ENCODE measurements at regions not wholly inside any gene's neighbourhood (a gene's known extent, or its start where the extent isn't known, plus 50 kb on each side); places are given as distances from the start of the nearest gene placed in this dataset.

DNA sequence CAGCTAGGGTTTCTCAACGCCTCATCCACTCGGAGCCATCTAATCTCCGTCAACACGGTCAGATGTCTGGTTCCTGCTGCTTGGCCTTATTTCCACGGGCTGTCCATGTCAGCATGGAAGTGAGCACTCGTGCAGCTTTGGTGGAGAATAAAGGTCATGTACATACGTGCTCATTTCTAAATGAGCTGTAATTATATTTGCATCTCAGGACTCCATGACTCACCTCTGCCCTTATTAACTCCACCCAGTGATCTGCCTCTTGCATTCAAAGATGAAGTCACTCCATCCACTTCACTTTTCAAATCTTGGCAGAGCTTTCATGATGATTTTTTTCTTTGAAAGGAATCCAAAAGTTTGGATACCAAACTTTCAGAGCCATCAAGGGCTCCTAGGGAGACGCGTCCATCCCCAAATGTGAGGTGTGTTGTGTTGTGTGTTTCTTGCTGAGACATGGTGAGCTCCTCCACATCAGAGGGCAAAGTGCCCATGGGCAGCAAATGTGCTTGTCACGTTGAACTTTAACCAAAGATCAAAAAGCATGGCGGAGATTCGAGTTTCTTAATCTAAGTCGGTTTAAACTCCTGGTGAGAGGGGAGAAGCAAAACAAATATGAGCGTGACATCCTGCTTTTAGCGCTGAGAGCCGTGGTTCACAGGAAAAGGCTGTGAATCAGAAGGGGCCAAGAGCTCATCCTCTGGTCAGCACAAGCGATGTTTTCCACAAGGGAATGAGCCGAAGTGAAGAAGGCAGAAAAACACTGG, 68.6 kb upstream of the ERRFI1 start:
- no peak for DNase-seq (ENCODE audit: low spot score, unreplicated experiment)
- TF ChIP-seq, protein P1, sequence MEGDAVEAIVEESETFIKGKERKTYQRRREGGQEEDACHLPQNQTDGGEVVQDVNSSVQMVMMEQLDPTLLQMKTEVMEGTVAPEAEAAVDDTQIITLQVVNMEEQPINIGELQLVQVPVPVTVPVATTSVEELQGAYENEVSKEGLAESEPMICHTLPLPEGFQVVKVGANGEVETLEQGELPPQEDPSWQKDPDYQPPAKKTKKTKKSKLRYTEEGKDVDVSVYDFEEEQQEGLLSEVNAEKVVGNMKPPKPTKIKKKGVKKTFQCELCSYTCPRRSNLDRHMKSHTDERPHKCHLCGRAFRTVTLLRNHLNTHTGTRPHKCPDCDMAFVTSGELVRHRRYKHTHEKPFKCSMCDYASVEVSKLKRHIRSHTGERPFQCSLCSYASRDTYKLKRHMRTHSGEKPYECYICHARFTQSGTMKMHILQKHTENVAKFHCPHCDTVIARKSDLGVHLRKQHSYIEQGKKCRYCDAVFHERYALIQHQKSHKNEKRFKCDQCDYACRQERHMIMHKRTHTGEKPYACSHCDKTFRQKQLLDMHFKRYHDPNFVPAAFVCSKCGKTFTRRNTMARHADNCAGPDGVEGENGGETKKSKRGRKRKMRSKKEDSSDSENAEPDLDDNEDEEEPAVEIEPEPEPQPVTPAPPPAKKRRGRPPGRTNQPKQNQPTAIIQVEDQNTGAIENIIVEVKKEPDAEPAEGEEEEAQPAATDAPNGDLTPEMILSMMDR (IDR thresholded peaks at IDR 0.05; ENCODE audit: unreplicated experiment), result no peak
- Mint-ChIP-seq H3K4me3 (ENCODE audit: low read depth) (no peak overlapping the region), H3K9me3 (ENCODE audit: low read depth) (no peaks in the 10 kb centered on the region), H3K27ac (no peak overlapping the region), H3K4me1 (ENCODE audit: low read depth) (peaks cover 45% of the 10 kb centered on the region), H3K36me3 (ENCODE audit: insufficient read depth) (no peaks in the 10 kb centered on the region), H3K27me3 (no peaks in the 10 kb centered on the region)

DNA sequence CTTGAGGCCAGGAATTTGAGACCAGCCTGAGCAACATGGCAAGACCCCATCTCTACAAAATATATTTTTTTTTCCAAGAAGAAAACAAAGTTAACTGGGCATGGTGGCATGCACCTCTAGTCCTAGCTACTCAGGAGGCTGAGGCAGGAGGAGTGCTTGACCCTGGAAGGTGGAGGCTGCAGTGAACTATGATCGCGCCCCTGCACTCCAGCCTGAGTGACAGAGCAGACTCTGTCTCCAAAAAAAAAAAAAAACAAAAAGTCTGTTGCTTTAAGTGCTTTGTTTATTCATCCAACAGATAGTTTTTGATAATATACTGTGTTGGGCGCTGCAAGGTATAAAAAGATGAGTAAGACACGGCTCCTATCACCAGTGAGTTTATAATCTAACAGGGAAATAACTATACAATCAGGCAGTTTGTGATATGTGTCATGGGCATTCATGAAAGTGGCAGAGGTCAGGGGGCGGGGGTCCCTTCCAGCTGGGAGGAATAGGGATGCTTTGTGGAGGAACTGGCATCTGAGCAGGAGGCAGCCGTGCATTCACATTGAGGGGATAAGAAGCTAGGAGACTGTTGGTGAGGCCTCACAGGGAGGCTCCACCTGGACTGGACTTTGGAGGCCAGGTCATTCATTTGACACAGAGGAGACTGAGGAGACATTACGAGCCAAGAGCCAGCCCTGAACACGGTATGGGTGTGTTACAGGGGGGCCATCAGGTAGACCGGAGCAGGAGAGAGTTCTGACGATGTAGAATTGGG, 67.3 kb upstream of the ERRFI1 start:
- no peaks in the 10 kb centered on the region for H3K27me3 Mint-ChIP-seq
- peaks cover 45% of the 10 kb centered on the region for H3K4me1 Mint-ChIP-seq (ENCODE audit: low read depth)
- DNase-seq (ENCODE audit: low spot score, unreplicated experiment), result no peak
- H3K36me3 Mint-ChIP-seq (ENCODE audit: insufficient read depth), result no peaks in the 10 kb centered on the region
- no peak overlapping the region for H3K4me3 Mint-ChIP-seq (ENCODE audit: low read depth)
- H3K27ac Mint-ChIP-seq, result no peak overlapping the region
- H3K9me3 Mint-ChIP-seq (ENCODE audit: low read depth), result no peaks in the 10 kb centered on the region
- TF ChIP-seq, protein P1 (IDR thresholded peaks at IDR 0.05; ENCODE audit: unreplicated experiment), result no peak

DNA sequence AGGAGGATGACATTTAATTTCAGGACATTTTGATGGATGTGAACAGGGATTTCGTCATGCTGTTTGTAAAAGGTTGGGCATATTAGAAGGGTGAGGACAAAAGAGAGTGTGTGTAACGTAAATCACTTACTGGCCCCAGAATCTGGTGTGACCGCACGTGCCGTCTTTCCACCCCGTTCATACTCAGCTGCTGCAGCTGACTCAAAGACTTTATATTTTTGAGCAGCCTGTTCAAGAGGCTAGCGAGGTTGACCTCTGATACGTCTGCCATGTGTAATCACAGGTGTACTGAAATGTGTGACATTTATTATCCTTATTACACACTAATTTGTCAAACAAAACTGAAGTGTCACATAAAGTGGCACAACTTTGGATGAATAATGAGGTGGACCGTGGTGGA, 66.5 kb upstream of the ERRFI1 start:
- DNase-seq (ENCODE audit: low spot score, unreplicated experiment), result no peak
- Mint-ChIP-seq H3K9me3 (ENCODE audit: low read depth) (no peaks in the 10 kb centered on the region), H3K4me3 (ENCODE audit: low read depth) (no peak overlapping the region), H3K27ac (no peak overlapping the region), H3K27me3 (no peaks in the 10 kb centered on the region), H3K36me3 (ENCODE audit: insufficient read depth) (no peaks in the 10 kb centered on the region), H3K4me1 (ENCODE audit: low read depth) (peaks cover 40% of the 10 kb centered on the region)
- TF ChIP-seq, protein P1 (IDR thresholded peaks at IDR 0.05; ENCODE audit: unreplicated experiment), result no peak

DNA sequence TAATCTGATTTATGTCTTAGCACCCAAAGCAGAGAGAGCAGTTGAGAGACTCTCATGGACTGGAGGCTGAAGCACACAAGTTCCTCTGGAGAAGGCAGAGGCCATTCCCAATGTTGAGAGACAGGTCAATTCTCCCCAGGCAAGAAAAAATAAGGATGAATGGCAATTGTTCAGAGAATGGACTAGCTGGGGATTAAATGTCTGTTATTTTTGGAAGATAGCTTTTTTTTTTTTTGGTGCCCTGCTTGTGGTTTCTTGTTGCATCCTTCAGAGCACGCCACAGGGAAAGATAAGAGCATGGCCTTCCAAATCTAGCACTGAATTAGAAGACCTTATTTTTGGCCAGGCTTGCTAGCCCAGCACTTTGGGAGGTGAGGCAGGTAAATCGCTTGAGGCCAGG, 65.6 kb upstream of the ERRFI1 start:
- Mint-ChIP-seq H3K4me1 (ENCODE audit: low read depth) (peaks cover 34% of the 10 kb centered on the region), H3K36me3 (ENCODE audit: insufficient read depth) (no peaks in the 10 kb centered on the region), H3K27ac (no peak overlapping the region), H3K9me3 (ENCODE audit: low read depth) (peaks cover under 1% of the 10 kb centered on the region), H3K27me3 (no peaks in the 10 kb centered on the region), H3K4me3 (ENCODE audit: low read depth) (no peak overlapping the region)
- TF ChIP-seq, protein P1 (IDR thresholded peaks at IDR 0.05; ENCODE audit: unreplicated experiment), result no peak
- no peak for DNase-seq (ENCODE audit: low spot score, unreplicated experiment)

DNA sequence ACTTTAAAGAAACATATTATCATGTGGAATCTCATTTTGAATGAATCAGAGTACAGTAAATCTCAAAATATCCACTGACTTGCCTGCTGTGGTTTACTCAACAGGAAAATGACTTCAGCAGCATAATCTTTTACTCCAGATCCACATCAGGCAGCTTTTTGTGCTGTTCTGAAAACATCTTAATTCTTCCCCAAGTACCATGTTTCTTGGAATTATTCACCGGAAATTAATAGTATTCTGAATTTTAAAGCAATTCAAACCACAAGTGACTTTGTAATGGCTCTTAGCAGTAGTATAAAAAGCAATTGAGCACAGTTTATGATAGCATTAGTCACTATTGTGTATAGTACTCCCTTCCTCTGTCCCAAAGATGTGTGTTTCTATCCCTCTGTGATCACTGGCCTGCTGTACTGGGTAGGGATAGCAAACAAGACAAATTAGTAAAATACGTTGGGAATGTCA, 64.2 kb upstream of the ERRFI1 start:
- no peak overlapping the region for H3K27ac Mint-ChIP-seq

More for the DNA sequence above, 64.2 kb upstream of the ERRFI1 start:
- Mint-ChIP-seq H3K36me3 (ENCODE audit: insufficient read depth) (no peaks in the 10 kb centered on the region), H3K27me3 (no peaks in the 10 kb centered on the region), H3K4me1 (ENCODE audit: low read depth) (peaks cover 22% of the 10 kb centered on the region), H3K4me3 (ENCODE audit: low read depth) (no peak overlapping the region), H3K9me3 (ENCODE audit: low read depth) (peaks cover 8% of the 10 kb centered on the region)
- no peak for DNase-seq (ENCODE audit: low spot score, unreplicated experiment)
- TF ChIP-seq, protein P1 (IDR thresholded peaks at IDR 0.05; ENCODE audit: unreplicated experiment), result no peak
